Activated T-helper 2 cell treated with anti-CD3 and anti-CD28 coated beads, Interferon-gamma antibody, Interleukin-2, Interleukin-4, amounts not matched to agents 10 μg/mL and 5 μg/mL and 100 μg/mL, durations not matched to agents 14 hours and 24 hours and 36 hours (primary cell): ENCODE measurements at regions not wholly inside any gene's neighbourhood (a gene's known extent, or its start where the extent isn't known, plus 50 kb on each side); places are given as distances from the start of the nearest gene placed in this dataset.

Experiments
- DNase-seq: peaks from one replicate; pipeline ENCODE4 v3.0.0; 2021; ENCODE audit warnings: low spot score
- H3K27ac Mint-ChIP-seq: one replicate; pipeline ENCODE4 v1.8.0; 2021; ENCODE audit warnings: mixed read lengths
- H3K27me3 Mint-ChIP-seq: one replicate; pipeline ENCODE4 v1.8.0; 2021; ENCODE audit warnings: low read depth, mixed read lengths
- H3K36me3 Mint-ChIP-seq: one replicate; pipeline ENCODE4 v1.8.0; 2021; ENCODE audit warnings: low read depth, mixed read lengths
- H3K4me1 Mint-ChIP-seq: one replicate; pipeline ENCODE4 v1.8.0; 2021; ENCODE audit warnings: low read depth, mixed read lengths
- H3K4me3 Mint-ChIP-seq: one replicate; pipeline ENCODE4 v1.8.0; 2021; ENCODE audit warnings: low read depth, mild to moderate bottlenecking, moderate library complexity, mixed read lengths
- H3K9me3 Mint-ChIP-seq: one replicate; pipeline ENCODE4 v1.8.0; 2021; ENCODE audit warnings: mixed read lengths
- intact Hi-C: fragments of 100-400 bp; cut with micrococcal nuclease; formaldehyde crosslinking; loops from one replicate; pipeline ENCODE4 v1.15.1; 2023

- no peaks in the 10 kb centered on the region for H3K9me3 Mint-ChIP-seq
- H3K4me1 Mint-ChIP-seq: no peaks in the 10 kb centered on the region
- H3K27me3 Mint-ChIP-seq: peaks cover 14% of the 10 kb centered on the region
- H3K27ac Mint-ChIP-seq: no peak overlapping the region
- no peaks in the 10 kb centered on the region for H3K36me3 Mint-ChIP-seq
- no peak for DNase-seq
- intact Hi-C loops: no loop called here
- H3K4me3 Mint-ChIP-seq: no peak overlapping the region
These were observed 311.7 kb upstream of the TPM1 start for GRCh38 chr15:62730825-62731224.

GRCh38 chr15:62732078-62732477, 310.5 kb upstream of the TPM1 start:
- H3K4me3 Mint-ChIP-seq: no peak overlapping the region
- DNase-seq: no peak
- no peak overlapping the region for H3K27ac Mint-ChIP-seq
- H3K4me1 Mint-ChIP-seq: no peaks in the 10 kb centered on the region
- H3K27me3 Mint-ChIP-seq: peaks cover 14% of the 10 kb centered on the region
- H3K9me3 Mint-ChIP-seq: no peaks in the 10 kb centered on the region
- H3K36me3 Mint-ChIP-seq: no peaks in the 10 kb centered on the region
- intact Hi-C loops: no loop called here

DNA sequence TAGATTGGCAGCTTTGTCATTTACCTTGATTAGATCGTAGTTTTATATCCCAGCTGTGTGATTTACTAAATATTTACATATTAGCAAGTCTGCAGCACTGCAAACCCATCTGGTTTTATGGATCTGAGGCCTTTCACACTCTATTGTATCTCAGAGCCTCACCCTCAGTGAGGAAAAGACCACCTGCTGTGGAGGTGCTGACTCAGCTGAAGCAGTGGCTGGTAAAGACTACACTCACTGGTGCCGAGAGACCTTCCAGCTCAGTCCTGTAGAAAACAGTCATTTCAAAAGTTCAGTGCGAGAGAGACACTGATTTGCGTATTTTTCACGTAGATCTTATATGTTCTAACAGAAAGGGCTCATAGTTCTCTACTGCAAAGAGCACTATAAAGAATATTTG, 307.8 kb upstream of the TPM1 start:
- no peaks in the 10 kb centered on the region for H3K9me3 Mint-ChIP-seq
- intact Hi-C loops: no loop called here
- no peaks in the 10 kb centered on the region for H3K4me1 Mint-ChIP-seq
- DNase-seq: no peak
- H3K27me3 Mint-ChIP-seq: peaks cover 8% of the 10 kb centered on the region
- no peaks in the 10 kb centered on the region for H3K36me3 Mint-ChIP-seq
- H3K27ac Mint-ChIP-seq: no peak overlapping the region
- H3K4me3 Mint-ChIP-seq: no peak overlapping the region

DNA sequence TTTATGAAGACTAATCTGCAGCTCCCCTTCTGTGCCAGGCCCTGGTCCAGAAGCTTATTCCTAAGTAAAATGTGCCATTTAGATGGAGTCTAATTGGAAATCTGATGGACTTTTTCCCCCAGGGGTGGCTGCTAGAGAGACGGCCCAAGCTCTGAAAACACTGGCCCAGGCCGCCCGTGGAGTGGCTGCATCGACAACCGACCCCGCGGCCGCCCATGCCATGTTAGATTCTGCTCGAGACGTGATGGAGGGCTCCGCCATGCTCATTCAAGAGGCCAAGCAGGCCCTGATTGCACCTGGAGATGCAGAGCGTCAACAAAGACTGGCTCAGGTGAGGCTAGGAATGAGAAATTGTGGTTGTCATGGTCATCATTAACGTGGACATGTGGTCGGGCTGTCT, 305.8 kb upstream of the TPM1 start:
- H3K4me3 Mint-ChIP-seq: no peak overlapping the region
- intact Hi-C loops: no loop called here
- no peak overlapping the region for H3K27ac Mint-ChIP-seq

GRCh38 chr15:62737551-62737950, 305.0 kb upstream of the TPM1 start:
- H3K4me3 Mint-ChIP-seq: no peak overlapping the region
- H3K4me1 Mint-ChIP-seq: peaks cover 2% of the 10 kb centered on the region
- no peaks in the 10 kb centered on the region for H3K9me3 Mint-ChIP-seq
- no peak for DNase-seq
- H3K27me3 Mint-ChIP-seq: no peaks in the 10 kb centered on the region
- H3K36me3 Mint-ChIP-seq: no peaks in the 10 kb centered on the region
- no peak overlapping the region for H3K27ac Mint-ChIP-seq
- intact Hi-C loops: no loop called here

More for the DNA sequence above, 305.8 kb upstream of the TPM1 start:
- Mint-ChIP-seq H3K9me3 (no peaks in the 10 kb centered on the region), H3K4me1 (no peaks in the 10 kb centered on the region), H3K36me3 (no peaks in the 10 kb centered on the region), H3K27me3 (no peaks in the 10 kb centered on the region)
- DNase-seq: no peak

DNA sequence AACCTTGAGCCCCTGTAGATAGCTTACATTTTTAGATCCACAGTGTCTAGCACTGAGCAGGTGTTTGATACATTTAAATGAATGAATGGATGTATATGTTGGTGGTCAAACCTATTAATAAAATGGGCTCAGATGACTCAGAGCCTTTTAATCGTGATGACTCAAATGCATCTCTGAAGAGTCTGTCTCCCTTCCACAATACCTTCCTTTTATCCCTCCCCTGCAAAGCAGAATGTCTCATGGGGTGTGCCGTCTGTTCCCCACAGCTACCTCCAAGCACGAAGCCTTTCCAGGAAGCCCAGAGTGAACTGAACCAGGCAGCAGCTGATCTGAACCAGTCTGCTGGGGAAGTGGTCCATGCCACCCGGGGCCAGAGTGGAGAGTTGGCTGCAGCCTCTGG, 303.5 kb upstream of the TPM1 start:
- Mint-ChIP-seq H3K4me3 (no peak overlapping the region), H3K27me3 (no peaks in the 10 kb centered on the region), H3K4me1 (peaks cover 2% of the 10 kb centered on the region), H3K36me3 (no peaks in the 10 kb centered on the region), H3K9me3 (no peaks in the 10 kb centered on the region), H3K27ac (no peak overlapping the region)
- DNase-seq: no peak
- intact Hi-C loops: no loop called here

DNA sequence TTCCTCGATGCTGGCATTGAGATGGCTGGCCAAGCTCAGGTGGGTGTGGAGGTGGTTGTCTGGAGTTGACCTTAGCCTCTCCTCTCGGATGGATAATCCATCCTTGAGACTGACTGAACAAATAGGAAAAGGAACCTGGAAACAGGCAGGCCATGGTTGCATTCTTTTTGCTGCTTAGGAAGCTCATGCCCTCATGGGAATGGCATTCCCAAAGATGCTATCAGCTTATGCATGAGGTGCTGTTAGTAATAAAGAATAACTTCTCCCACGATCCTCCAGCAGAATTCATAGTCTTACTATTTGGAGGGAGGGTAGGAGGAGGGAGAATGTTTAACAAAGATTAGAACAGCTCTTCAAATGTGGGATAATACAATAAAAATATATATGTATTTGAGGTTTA, 303.0 kb upstream of the TPM1 start:
- H3K9me3 Mint-ChIP-seq: no peaks in the 10 kb centered on the region
- intact Hi-C loops: no loop called here
- H3K27me3 Mint-ChIP-seq: no peaks in the 10 kb centered on the region
- DNase-seq: no peak
- H3K36me3 Mint-ChIP-seq: no peaks in the 10 kb centered on the region
- no peak overlapping the region for H3K27ac Mint-ChIP-seq
- peaks cover 2% of the 10 kb centered on the region for H3K4me1 Mint-ChIP-seq
- no peak overlapping the region for H3K4me3 Mint-ChIP-seq

DNA sequence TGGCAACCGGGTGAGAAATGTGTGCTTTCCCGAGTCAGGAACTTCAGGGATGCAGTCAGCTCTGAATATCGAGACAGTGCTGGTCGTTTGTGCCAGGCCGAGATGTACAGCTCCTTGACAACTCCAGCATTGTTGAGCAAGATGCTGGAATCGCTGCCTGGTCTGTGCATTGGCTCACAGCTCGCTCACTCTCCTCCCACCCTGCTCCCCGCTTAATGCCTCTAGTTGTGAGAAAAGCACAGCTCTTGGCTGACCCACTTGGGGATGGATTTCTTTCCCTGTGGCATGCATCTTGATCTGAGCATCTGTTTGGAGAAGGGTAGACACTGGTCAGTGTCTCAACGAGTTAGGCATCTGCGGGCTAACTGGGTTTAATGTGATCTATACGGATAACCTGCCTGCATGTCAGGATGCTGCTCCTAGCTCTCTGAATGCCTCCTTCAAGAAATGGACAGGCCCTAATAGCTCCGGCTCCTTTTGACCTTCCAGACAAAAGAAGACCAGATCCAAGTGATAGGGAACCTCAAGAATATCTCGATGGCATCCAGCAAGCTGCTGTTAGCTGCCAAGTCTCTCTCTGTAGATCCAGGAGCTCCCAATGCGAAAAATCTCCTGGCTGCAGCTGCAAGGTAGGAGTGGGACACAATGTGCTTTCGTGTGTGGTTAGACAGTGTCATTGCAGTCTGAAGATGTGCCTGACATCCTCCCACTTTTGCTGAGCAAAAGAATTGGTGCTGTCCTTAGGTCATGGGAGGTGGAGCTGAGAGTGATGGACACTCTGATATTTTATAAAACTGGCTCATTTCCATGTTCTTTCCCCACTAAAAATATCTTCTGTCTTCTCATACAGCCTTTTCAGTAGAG, 302.2 kb upstream of the TPM1 start:
- H3K4me3 Mint-ChIP-seq: no peak overlapping the region
- H3K4me1 Mint-ChIP-seq: peaks cover 2% of the 10 kb centered on the region
- intact Hi-C loops: no loop called here
- DNase-seq: no peak
- no peak overlapping the region for H3K27ac Mint-ChIP-seq
- H3K9me3 Mint-ChIP-seq: no peaks in the 10 kb centered on the region
- no peaks in the 10 kb centered on the region for H3K36me3 Mint-ChIP-seq
- H3K27me3 Mint-ChIP-seq: no peaks in the 10 kb centered on the region

DNA sequence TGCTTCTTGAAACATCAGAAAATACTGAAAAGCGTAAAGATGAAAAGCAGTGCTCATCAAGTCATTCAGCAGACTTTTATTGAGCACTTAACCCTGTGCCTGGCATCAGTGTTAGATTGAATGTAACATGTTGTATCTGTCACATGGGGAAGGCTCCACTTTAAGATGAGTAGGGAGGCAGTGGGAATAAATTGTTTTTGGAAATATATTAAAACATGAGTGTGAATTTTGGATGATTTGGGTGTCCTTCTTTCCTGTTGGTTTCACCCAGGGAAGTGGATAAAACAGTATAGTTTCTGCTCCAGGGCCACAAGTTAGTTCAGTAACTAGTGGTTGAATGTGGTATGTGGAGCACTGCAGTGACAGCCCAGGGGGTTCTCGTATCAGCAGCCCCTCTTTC, 301.4 kb upstream of the TPM1 start:
- H3K27me3 Mint-ChIP-seq: no peaks in the 10 kb centered on the region
- no peak overlapping the region for H3K27ac Mint-ChIP-seq
- H3K9me3 Mint-ChIP-seq: no peaks in the 10 kb centered on the region
- peaks cover 2% of the 10 kb centered on the region for H3K4me1 Mint-ChIP-seq
- H3K36me3 Mint-ChIP-seq: no peaks in the 10 kb centered on the region
- no peak overlapping the region for H3K4me3 Mint-ChIP-seq
- intact Hi-C loops: no loop called here
- no peak for DNase-seq

DNA sequence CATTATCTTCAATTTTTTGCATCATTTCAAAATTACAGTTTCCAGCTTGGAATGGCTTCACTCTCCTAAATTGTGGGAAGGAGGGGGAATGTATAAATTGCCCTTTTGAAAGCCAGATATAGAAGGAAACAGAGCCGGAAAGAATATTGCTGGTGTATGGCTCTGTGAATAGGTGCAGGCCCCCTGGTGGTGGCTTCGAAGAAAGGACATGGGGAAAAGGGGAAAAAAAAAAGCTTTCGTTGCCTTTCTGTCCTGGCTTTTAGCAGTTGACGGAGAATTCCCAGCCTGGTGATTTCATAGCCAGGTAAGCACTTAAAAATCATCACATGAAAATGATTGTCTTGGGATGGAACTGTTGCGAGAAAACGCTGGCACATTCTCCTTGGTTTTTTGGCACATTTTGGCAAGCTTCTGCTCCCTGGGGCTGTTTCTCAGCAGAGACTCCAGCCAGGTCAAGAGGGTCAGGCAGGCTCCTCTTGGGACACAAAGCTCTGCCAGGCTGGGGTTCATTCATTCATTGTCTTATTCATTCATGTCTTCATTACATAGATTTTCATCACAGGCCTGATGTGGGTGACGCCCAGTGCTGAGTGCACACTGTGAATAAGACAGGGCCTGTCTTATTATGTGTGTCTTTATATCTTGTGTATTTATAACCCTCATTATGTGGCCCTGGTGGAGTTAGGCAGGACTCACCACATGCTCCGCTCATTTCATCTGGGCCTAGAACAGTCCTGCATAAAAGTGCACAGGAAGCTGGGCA, 300.0 kb upstream of the TPM1 start:
- no peaks in the 10 kb centered on the region for H3K27me3 Mint-ChIP-seq
- H3K4me3 Mint-ChIP-seq: no peak overlapping the region
- intact Hi-C loops: no loop called here
- DNase-seq: no peak
- peaks cover 2% of the 10 kb centered on the region for H3K4me1 Mint-ChIP-seq
- no peaks in the 10 kb centered on the region for H3K9me3 Mint-ChIP-seq
- no peaks in the 10 kb centered on the region for H3K36me3 Mint-ChIP-seq
- H3K27ac Mint-ChIP-seq: no peak overlapping the region

DNA sequence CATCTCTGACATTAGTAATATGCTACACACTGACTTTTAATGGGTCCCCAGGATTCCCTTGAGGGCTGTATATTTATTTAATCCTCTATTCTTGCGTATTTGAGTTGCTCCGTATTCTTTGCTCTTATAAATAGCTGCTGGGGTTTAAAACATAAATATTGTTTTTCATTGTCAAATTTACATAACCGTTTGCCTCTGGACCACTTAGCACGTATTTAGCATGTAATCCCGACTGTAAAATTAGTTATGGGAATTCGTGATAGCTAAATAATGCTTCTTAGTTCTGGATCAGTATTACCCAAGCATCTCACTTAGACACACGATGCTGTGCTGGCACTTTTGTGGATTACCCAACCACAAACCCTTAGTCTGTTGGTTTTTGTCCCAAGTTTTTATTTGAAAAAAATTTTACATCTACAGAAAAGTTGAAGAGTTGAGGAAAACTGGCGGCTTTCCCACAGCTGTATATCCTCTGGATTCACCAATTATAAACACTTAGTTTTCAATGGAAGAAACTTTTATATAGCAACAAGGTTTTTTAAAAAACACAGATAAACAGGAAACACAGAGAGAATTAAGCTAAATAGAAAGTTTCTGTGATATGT, 296.8 kb upstream of the TPM1 start:
- Mint-ChIP-seq H3K27ac (no peak overlapping the region), H3K36me3 (no peaks in the 10 kb centered on the region), H3K9me3 (no peaks in the 10 kb centered on the region), H3K4me3 (no peak overlapping the region), H3K27me3 (peaks cover 2% of the 10 kb centered on the region), H3K4me1 (peaks cover 2% of the 10 kb centered on the region)
- intact Hi-C loops: no loop called here
- no peak for DNase-seq

- no peak for DNase-seq
- H3K27me3 Mint-ChIP-seq: peaks cover 2% of the 10 kb centered on the region
- H3K4me1 Mint-ChIP-seq: no peaks in the 10 kb centered on the region
- no peaks in the 10 kb centered on the region for H3K9me3 Mint-ChIP-seq
- intact Hi-C loops: no loop called here
- H3K36me3 Mint-ChIP-seq: no peaks in the 10 kb centered on the region
- H3K27ac Mint-ChIP-seq: no peak overlapping the region
- H3K4me3 Mint-ChIP-seq: no peak overlapping the region
These were observed 294.4 kb upstream of the TPM1 start for GRCh38 chr15:62748196-62748595.
